OCI-LY7 (cell line): ENCODE measurements at regions not wholly inside any gene's neighbourhood (a gene's known extent, or its start where the extent isn't known, plus 50 kb on each side); places are given as distances from the start of the nearest gene placed in this dataset.

ENCODE experiments used
- BruUV-seq: library from RNA; stranded (reverse); fragments of 400-500 nt; replicated peaks from 2 replicates; lab custom pipeline; 2021; lab: Mats Ljungman, UMichigan
- CTCF ChIA-PET: fragments of 300-600 bp; sonication (Branson Sonifier 250); formaldehyde crosslinking; loops from one replicate; lab custom pipeline; 2022; ENCODE audit warnings: antibody characterized with exemption; ENCODE audit not compliant: unreplicated experiment; lab: Charles Lee
- POLR2A ChIA-PET: fragments of 300-600 bp; sonication (Branson Sonifier 250); formaldehyde crosslinking; loops from one replicate; lab custom pipeline; 2022; ENCODE audit warnings: antibody characterized with exemption; lab: Charles Lee
- DNase-seq: peaks from one replicate; pipeline ENCODE4 v3.0.0-alpha.2; 2015; ENCODE audit warnings: low spot score
- H2AFZ ChIP-seq: fragments of 200-600 bp; sonication (generic), shearing (Covaris generic); 2 replicates; pipeline ENCODE4 v1.6.1; 2014; ENCODE audit warnings: mild to moderate bottlenecking, antibody characterized with exemption, low read length, moderate library complexity
- H3K27ac ChIP-seq: fragments of 200-600 bp; sonication (generic); 2 replicates; pipeline ENCODE4 v1.5.1; 2014; ENCODE audit warnings: mixed run types, low read depth, mild to moderate bottlenecking, moderate library complexity, low read length, inconsistent platforms; ENCODE audit not compliant: poor library complexity, severe bottlenecking
- H3K36me3 ChIP-seq: fragments of 200-600 bp; sonication (generic); 2 replicates; pipeline ENCODE4 v1.6.1; 2014; ENCODE audit warnings: mild to moderate bottlenecking, antibody characterized with exemption, low read length, moderate library complexity, mixed read lengths; ENCODE audit not compliant: insufficient read depth
- H3K4me1 ChIP-seq: fragments of 200-600 bp; sonication (generic); 2 replicates; pipeline ENCODE4 v1.5.1; 2014; ENCODE audit warnings: mild to moderate bottlenecking, low read length; ENCODE audit not compliant: insufficient read depth, poor library complexity, severe bottlenecking
- H3K4me2 ChIP-seq: fragments of 200-600 bp; sonication (generic); 2 replicates; pipeline ENCODE4 v1.6.1; 2014; ENCODE audit warnings: mild to moderate bottlenecking, low read length
- H3K4me3 ChIP-seq: fragments of 200-600 bp; sonication (generic); 2 replicates; pipeline ENCODE4 v1.5.1; 2014; ENCODE audit warnings: mild to moderate bottlenecking, low read depth, low read length; ENCODE audit not compliant: poor library complexity, severe bottlenecking
- H3K79me2 ChIP-seq: fragments of 200-600 bp; sonication (generic); 2 replicates; pipeline ENCODE4 v1.6.1; 2016; ENCODE audit warnings: low read depth, mild to moderate bottlenecking, low read length, moderate library complexity, mixed read lengths; ENCODE audit not compliant: insufficient read depth
- H3K9me2 ChIP-seq: fragments of 200-600 bp; sonication (generic); 2 replicates; pipeline ENCODE4 v1.6.1; 2016; ENCODE audit warnings: mild to moderate bottlenecking, low read length, mixed read lengths; ENCODE audit not compliant: insufficient read depth
- H3K9me3 ChIP-seq: fragments of 200-600 bp; sonication (generic); 2 replicates; pipeline ENCODE4 v1.6.1; 2014; ENCODE audit warnings: mild to moderate bottlenecking, mixed run types, low read length, mixed read lengths
- H4K20me1 ChIP-seq: fragments of 200-600 bp; sonication (generic); 2 replicates; pipeline ENCODE4 v1.6.1; 2014; ENCODE audit warnings: mild to moderate bottlenecking, antibody characterized with exemption, low read length, moderate library complexity, mixed read lengths; ENCODE audit not compliant: insufficient read depth
- CTCF ChIP-seq: fragments of 200-600 bp; sonication (generic); conservative IDR thresholded peaks from 2 replicates; pipeline ENCODE4 v1.5.1; 2014; ENCODE audit warnings: mild to moderate bottlenecking, antibody characterized with exemption, low read length, moderate library complexity, mixed read lengths
- EZH2phosphoT487 ChIP-seq: fragments of 200-600 bp; sonication (generic); IDR thresholded peaks from 2 replicates; pipeline ENCODE4 v1.6.1; 2018; ENCODE audit warnings: low read depth, borderline replicate concordance, mild to moderate bottlenecking, mixed run types, antibody characterized with exemption, low read length, moderate library complexity, mixed read lengths
- intact Hi-C: fragments of 100-400 bp; cut with micrococcal nuclease; formaldehyde crosslinking; loops from one replicate; pipeline ENCODE4 v1.10.0; 2022; ENCODE audit not compliant: unreplicated experiment

DNA sequence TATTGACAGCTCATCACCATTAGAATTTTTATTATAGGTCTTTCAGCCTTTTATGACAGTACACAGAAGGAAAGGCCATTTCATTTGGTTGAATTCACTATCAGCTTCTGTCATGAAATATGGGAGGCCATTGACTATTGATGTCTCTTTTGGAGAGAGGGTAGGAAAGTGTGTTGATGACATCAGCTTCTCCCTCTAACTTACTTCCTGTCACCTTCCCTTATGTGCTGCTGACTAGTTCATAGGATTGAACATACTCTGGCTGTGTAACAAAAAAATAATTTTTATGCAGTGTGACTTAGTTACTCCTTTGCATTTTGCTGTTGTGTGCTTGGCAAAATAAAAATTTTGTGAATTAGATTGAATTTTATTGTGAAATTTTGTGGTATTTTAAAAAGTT, 769.2 kb downstream of the METTL15 start:
- Histone ChIP-seq H3K79me2 (no peaks in the 10 kb centered on the region), H2AFZ (no peak overlapping the region), H3K4me3 (no peak overlapping the region), H3K9me2 (0 out of 2 replicates have a peak, but pooled peaks cover 3% of the 10 kb centered on the region), H3K36me3 (no peaks in the 10 kb centered on the region), H3K9me3 (no peaks in the 10 kb centered on the region), H4K20me1 (no peaks in the 10 kb centered on the region), H3K4me1 (no peaks in the 10 kb centered on the region), H3K27ac (no peak overlapping the region), H3K4me2 (no peak overlapping the region)
- no peak for TF ChIP-seq CTCF
- no peak for TF ChIP-seq EZH2phosphoT487
- intact Hi-C loops = no loop called here
- ChIA-PET POLR2A (no interaction called here), CTCF (no interaction called here)
- BruUV-seq = no TSS peak
- DNase-seq = no peak

GRCh38 chr11:28874706-28875105, 766.5 kb downstream of the METTL15 start:
- CTCF ChIA-PET = no interaction called here
- Histone ChIP-seq H3K4me2 (no peak overlapping the region), H3K79me2 (no peaks in the 10 kb centered on the region), H3K4me1 (no peaks in the 10 kb centered on the region), H3K9me2 (0 out of 2 replicates have a peak, but pooled peaks cover 3% of the 10 kb centered on the region), H2AFZ (no peak overlapping the region), H3K36me3 (no peaks in the 10 kb centered on the region), H4K20me1 (no peaks in the 10 kb centered on the region), H3K9me3 (no peaks in the 10 kb centered on the region), H3K4me3 (no peak overlapping the region), H3K27ac (no peak overlapping the region)
- DNase-seq = no peak
- intact Hi-C loops = no loop called here
- no TSS peak for BruUV-seq
- TF ChIP-seq CTCF (no peak), EZH2phosphoT487 (no peak)
- POLR2A ChIA-PET = no interaction called here

GRCh38 chr11:28871090-28871489, 762.9 kb downstream of the METTL15 start:
- CTCF ChIA-PET = no interaction called here
- DNase-seq = no peak
- no peak overlapping the region for H2AFZ ChIP-seq
- no peaks in the 10 kb centered on the region for H3K4me1 ChIP-seq
- H3K27ac ChIP-seq = no peak overlapping the region
- no peaks in the 10 kb centered on the region for H4K20me1 ChIP-seq
- H3K36me3 ChIP-seq = no peaks in the 10 kb centered on the region
- intact Hi-C loops = no loop called here
- POLR2A ChIA-PET = no interaction called here
- H3K4me3 ChIP-seq = no peak overlapping the region
- TF ChIP-seq CTCF = no peak
- no peak for TF ChIP-seq EZH2phosphoT487
- no peaks in the 10 kb centered on the region for H3K9me3 ChIP-seq
- 0 out of 2 replicates have a peak, but pooled peaks cover under 1% of the 10 kb centered on the region for H3K9me2 ChIP-seq
- H3K79me2 ChIP-seq = no peaks in the 10 kb centered on the region
- BruUV-seq = no TSS peak
- H3K4me2 ChIP-seq = no peak overlapping the region
